Pancreas (tissue), 10 donors: ENCODE measurements at regions not wholly inside any gene's neighbourhood (a gene's known extent, or its start where the extent isn't known, plus 50 kb on each side); places are given as distances from the start of the nearest gene placed in this dataset.

Experiments
- ATAC-seq, 4 donors: fragments of 200-7000 bp; cut with Tn5 transposase; one replicate each; pipeline versions ENCODE4 v1.8.0 to v1.9.1; 2020; ENCODE audit warnings: mild to moderate bottlenecking in 4 of 4, moderate library complexity in 4 of 4
- DNase-seq, 6 donors: peaks; one replicate each; pipeline ENCODE4 v3.0.0-alpha.2; 2020
- FAIRE-seq: peaks from 2 replicates; lab custom pipeline; 2012; peaks lifted over from hg19 to GRCh38; lab: Jason Lieb, UNC
- H3K27ac ChIP-seq, 4 donors: fragments of 200-600 bp; sonication (generic); 1 replicate in 3 of 4; 2 replicates in 1 of 4; pipeline versions ENCODE4 v1.5.0 to v1.8.0; 2020
- H3K27me3 ChIP-seq, 4 donors: fragments of 200-600 bp; one replicate each; pipeline ENCODE4 v1.8.0; 2021
- H3K36me3 ChIP-seq, 3 donors: fragments of 200-600 bp; sonication (generic) in 1 of 3; one replicate each; pipeline versions ENCODE4 v1.5.0 to v1.8.0; 2020 to 2021
- H3K4me1 ChIP-seq, 3 donors: fragments of 200-600 bp; one replicate each; pipeline ENCODE4 v1.8.0; 2021
- H3K4me3 ChIP-seq, 4 donors: fragments of 200-600 bp; sonication (generic) in 2 of 4; one replicate each; pipeline versions ENCODE4 v1.5.0 to v1.8.0; 2020 to 2021
- H3K9me3 ChIP-seq, 4 donors: fragments of 200-600 bp; one replicate each; pipeline ENCODE4 v1.8.0; 2021
- CTCF ChIP-seq, 4 donors: fragments of 200-600 bp; sonication (generic) in 3 of 4; IDR thresholded peaks; one replicate each; pipeline versions ENCODE4 v1.5.0 to v1.8.0; 2021; ENCODE audit warnings: antibody characterized with exemption in 4 of 4
- whole genome bisulfite sequencing, 2 donors: extraction: QIAGEN DNeasy Blood & Tissue Kit; methylation state at CpG; one replicate each; pipeline ENCODE4 v1.1.7; 2013; 5-methylcytosine and 5-hydroxymethylcytosine counted together
- intact Hi-C, 3 donors: fragments of 100-400 bp; cut with DNase I; formaldehyde crosslinking; loops; one replicate each; pipeline versions ENCODE4 v1.11.1 to v1.14.2; 2022
- donor health status: healthy with polysubstance abuse.
- donor health status: DM: no; HTN: no; CAD: no; lungs with moderate emphysema.
- donor health status: DM: no; HTN: no; CAD: no.
- donor health status: control.
- donor health status: control.
- donor health status: Bipolar disorder and iron deficiency.
- donor health status: DM: yes; HTN: yes; CAD: no.
- donor health status: DM: no; HTN: no; CAD: no.
- donor health status: DM: no; HTN: no; CAD: no.
- donor health status: DM: yes; HTN: yes; CAD: no.

- no peak overlapping the region for H3K4me3 ChIP-seq
- DNase-seq: no peak
Observed at GRCh38 chr2:201969938-201970785, 63.5 kb upstream of the FZD7 start.

GRCh38 chr2:201970786-201971108, 62.9 kb upstream of the FZD7 start:
- intact Hi-C loops: no loop called here
- no peaks in the 10 kb centered on the region for H3K27me3 ChIP-seq
- H3K4me3 ChIP-seq: no peak overlapping the region
- no peak overlapping the region for H3K27ac ChIP-seq
- no peak for FAIRE-seq
- DNase-seq: no peak
- no peak for ATAC-seq
- 90 to 97% methylated on average over 4 of the region's 4 CpGs for WGBS, 2 donors
- no peaks in the 10 kb centered on the region for H3K36me3 ChIP-seq
- no peak for TF ChIP-seq CTCF (IDR thresholded peaks at IDR 0.05)
- H3K9me3 ChIP-seq: no peaks in the 10 kb centered on the region
- no peaks in the 10 kb centered on the region for H3K4me1 ChIP-seq

More at GRCh38 chr2:201969938-201970785, 63.5 kb upstream of the FZD7 start:
- no peaks in the 10 kb centered on the region for H3K36me3 ChIP-seq
- H3K27me3 ChIP-seq: no peaks in the 10 kb centered on the region
- ATAC-seq (peak in 1 of 4 donors; percentile 17), FAIRE-seq (no peak)
- intact Hi-C loops: no loop called here
- no peaks in the 10 kb centered on the region for H3K4me1 ChIP-seq
- no peaks in the 10 kb centered on the region for H3K9me3 ChIP-seq
- TF ChIP-seq CTCF (IDR thresholded peaks at IDR 0.05): no peak
- H3K27ac ChIP-seq: no peak overlapping the region
- WGBS, 2 donors: 73 to 81% methylated on average over 12 of the region's 12 CpGs

- 79 to 87% methylated on average over 5 of the region's 5 CpGs for WGBS, 2 donors
- Histone ChIP-seq H3K36me3 (no peaks in the 10 kb centered on the region), H3K9me3 (no peaks in the 10 kb centered on the region), H3K27ac (no peak overlapping the region), H3K4me3 (no peak overlapping the region), H3K4me1 (no peaks in the 10 kb centered on the region), H3K27me3 (no peaks in the 10 kb centered on the region)
- ATAC-seq (no peak), FAIRE-seq (no peak), DNase-seq (no peak)
- intact Hi-C loops: no loop called here
- no peak for TF ChIP-seq CTCF (IDR thresholded peaks at IDR 0.05)
Observed at GRCh38 chr2:201971531-201972228, 62.0 kb upstream of the FZD7 start.

DNA sequence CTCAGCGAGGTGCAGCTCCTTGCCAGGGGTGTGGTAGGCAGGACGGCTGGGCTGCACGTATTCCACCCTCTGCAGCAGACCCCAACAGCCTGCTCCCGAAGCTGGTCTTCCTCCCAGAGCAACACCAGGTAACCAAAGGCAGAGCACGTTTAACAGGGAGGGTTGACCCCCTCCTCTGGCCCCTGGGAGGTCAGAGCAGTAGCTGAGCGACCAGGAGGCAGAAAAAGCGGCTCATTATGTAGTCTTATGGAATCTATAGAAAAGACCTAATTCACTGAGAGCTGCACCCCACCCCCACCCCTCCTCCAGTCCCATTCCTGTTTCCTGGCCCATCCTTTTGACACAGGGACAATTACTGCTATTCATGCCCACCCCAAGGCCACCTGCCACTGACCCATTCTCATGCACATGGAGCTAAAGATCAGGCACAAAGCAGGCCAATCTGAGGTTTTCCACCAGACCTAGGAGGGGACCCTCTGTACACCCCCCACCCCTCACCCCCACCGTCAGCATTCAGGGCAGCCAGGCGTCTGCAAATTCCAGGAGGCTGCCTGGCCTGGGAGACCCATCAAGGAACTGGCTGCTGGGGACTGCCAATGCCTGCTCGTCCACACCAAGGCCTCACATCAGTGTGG, 60.9 kb upstream of the FZD7 start:
- 79% methylated on average over 10 of the region's 10 CpGs for WGBS, 2 donors
- intact Hi-C loops: no loop called here
- DNase-seq: no peak
- Histone ChIP-seq H3K4me3 (no peak overlapping the region), H3K27me3 (no peaks in the 10 kb centered on the region), H3K36me3 (no peaks in the 10 kb centered on the region), H3K9me3 (no peaks in the 10 kb centered on the region), H3K27ac (no peak overlapping the region), H3K4me1 (no peaks in the 10 kb centered on the region)
- no peak for TF ChIP-seq CTCF (IDR thresholded peaks at IDR 0.05)
- no peak for FAIRE-seq
- ATAC-seq: no peak
